ENCODE measurements at regions not wholly inside any gene's neighbourhood (a gene's known extent, or its start where the extent isn't known, plus 50 kb on each side); places are given as distances from the start of the nearest gene placed in this dataset.

DNA sequence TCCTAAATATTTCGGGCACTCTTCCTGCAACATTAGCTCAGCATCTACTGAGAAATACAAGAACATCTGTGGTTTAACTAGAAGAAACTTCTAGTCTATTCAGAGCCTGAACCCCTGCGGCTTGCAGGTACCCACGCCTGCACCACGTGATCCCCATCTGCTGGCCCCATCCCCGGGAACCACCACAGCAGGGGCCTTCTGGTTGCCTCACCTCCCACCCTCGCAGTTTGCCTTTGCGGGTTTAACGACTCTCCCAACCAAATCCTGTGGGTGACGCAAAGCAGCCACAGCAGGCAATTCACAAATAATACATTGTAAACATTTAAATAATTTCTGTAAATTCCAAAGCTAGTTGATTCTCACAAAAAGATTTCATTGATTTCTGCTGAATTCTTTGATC, 90.2 kb upstream of the TMEM18 start:
- Mint-ChIP-seq H3K27me3 (peaks cover 3% of the 10 kb centered on the region), H3K9me3 (peaks cover 3% of the 10 kb centered on the region), H3K4me3 (no peak overlapping the region), H3K36me3 (ENCODE audit: low read depth) (no peaks in the 10 kb centered on the region), H3K27ac (no peak overlapping the region), H3K4me1 (peaks cover 12% of the 10 kb centered on the region)
- ATAC-seq (replicated peaks), result peak; percentile 54

DNA sequence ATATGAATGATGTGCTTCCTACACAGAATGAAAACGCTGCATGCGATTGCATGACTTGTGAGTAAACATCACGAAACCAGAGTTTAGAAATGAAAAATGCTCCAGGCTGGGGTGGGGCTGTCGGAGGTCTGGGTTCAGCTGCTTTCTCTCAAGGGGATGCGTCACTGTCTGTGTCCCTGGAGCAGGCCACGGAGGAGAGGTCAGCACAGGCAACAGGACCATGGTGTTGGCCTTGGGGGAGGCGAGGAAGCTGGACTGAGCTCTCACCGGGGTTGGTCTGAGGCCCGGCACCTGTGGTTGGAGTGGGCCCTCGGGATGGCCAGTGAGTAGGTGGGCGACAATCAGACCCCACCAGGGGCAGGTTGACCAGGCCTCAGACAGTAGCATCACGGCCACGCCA, 89.0 kb upstream of the TMEM18 start:
- H3K36me3 Mint-ChIP-seq (ENCODE audit: low read depth), result no peaks in the 10 kb centered on the region
- no peak overlapping the region for H3K27ac Mint-ChIP-seq
- peaks cover 12% of the 10 kb centered on the region for H3K4me1 Mint-ChIP-seq
- no peak for ATAC-seq (replicated peaks)
- peaks cover 3% of the 10 kb centered on the region for H3K27me3 Mint-ChIP-seq
- H3K4me3 Mint-ChIP-seq, result no peak overlapping the region
- H3K9me3 Mint-ChIP-seq, result peaks cover 3% of the 10 kb centered on the region

DNA sequence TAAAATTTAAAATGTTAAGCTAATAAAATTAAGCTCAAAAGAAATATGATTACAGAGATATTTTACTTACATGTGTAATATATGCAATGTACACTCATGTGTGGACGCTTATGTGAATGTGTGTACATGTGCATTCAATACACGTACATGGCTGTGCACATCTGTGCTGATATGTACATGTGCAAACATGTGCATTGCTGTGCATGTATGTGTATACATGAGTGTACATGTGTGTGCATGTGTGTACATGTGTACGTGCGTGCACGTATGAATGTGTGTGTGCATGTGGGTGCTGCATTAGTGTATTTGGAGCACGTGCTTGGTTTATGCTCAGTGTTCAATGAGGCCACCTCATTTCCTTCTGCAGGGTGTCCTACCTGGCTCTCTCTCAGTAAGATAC, 88.2 kb upstream of the TMEM18 start:
- H3K4me3 Mint-ChIP-seq, result no peak overlapping the region
- H3K36me3 Mint-ChIP-seq (ENCODE audit: low read depth), result no peaks in the 10 kb centered on the region
- no peak overlapping the region for H3K27ac Mint-ChIP-seq
- H3K27me3 Mint-ChIP-seq, result peaks cover 3% of the 10 kb centered on the region
- H3K9me3 Mint-ChIP-seq, result peaks cover 3% of the 10 kb centered on the region
- no peak for ATAC-seq (replicated peaks)
- peaks cover 12% of the 10 kb centered on the region for H3K4me1 Mint-ChIP-seq

DNA sequence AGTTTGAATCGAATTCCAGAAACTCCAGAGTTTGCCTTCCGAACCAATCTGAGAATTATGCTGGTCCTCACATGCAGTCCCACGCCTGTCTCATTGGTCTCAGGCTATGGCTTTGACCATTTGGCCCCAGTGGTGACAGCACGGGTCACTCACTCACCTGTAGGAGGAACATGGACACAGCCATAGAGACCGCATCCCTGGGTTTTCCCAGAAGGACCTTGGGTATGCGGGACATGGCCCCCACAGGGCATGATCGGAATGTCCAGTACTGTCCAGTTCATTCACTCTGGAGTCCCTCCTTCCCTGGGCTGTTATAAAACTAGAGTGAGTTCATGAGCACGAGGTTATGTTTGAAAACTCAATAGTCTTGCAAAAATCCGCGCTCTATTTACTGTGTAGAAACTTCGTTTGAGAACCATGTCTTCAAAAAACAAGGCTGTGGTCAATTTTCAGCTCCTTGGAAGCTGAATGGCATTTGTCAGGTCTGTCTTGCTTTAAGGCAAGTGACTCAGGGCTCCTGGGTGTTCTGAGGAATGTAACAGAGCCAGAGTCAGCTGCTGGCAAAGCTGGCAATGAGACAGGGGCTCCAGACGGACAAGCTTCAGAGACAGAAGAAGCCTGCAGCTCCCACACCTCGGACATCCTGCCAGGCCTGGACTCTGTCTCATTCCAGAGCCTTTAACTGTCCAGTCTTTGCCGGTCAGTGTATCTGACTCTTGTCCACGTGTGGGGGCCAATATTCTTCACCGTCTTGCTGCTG, 86.7 kb upstream of the TMEM18 start:
- Mint-ChIP-seq H3K27me3 (peaks cover 3% of the 10 kb centered on the region), H3K4me1 (peaks cover 5% of the 10 kb centered on the region), H3K4me3 (no peak overlapping the region), H3K27ac (no peak overlapping the region), H3K9me3 (peaks cover under 1% of the 10 kb centered on the region), H3K36me3 (ENCODE audit: low read depth) (no peaks in the 10 kb centered on the region)
- ATAC-seq (replicated peaks), result no peak

DNA sequence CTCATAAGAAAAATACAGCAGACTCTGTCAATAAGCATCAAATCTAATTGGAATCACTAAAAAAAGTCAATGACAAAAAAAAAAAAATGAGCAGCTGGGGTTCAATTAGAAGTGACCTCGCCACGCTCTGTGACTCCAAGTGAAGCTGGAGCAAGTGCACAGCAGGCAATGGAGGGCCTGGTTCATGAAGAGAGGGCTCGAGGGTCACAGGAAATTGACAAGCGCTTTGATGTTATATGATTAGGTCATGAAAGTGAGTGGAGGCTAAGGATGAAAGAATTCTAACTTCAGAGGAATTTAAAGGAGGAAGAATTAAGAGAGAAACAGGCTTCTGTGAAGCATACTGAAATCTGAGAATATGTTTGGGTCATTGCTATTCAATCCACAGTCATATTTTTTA, 85.4 kb upstream of the TMEM18 start:
- peaks cover 5% of the 10 kb centered on the region for H3K4me1 Mint-ChIP-seq
- no peak overlapping the region for H3K4me3 Mint-ChIP-seq
- no peaks in the 10 kb centered on the region for H3K36me3 Mint-ChIP-seq (ENCODE audit: low read depth)
- H3K27ac Mint-ChIP-seq, result no peak overlapping the region
- ATAC-seq (replicated peaks), result no peak
- no peaks in the 10 kb centered on the region for H3K9me3 Mint-ChIP-seq
- peaks cover 3% of the 10 kb centered on the region for H3K27me3 Mint-ChIP-seq

DNA sequence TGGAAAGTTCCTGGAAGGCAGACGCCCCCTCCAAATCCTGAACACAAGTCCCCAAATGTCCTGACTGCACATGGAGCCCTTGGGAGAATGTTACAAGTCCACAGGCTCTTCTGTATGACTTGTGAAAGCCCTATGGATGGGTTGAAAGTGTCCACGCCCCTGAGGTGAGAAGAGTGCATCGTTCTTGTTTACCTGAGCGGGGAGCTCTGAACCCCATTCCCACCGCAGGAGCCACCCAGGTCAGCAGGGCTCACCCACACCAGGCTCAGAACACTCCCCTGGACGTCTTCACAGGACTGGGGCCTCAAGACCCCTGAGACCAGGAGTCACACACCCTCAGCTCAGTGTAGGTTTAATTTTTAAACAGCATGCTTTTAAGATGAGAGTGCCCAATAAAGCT, 84.2 kb upstream of the TMEM18 start:
- H3K4me1 Mint-ChIP-seq, result peaks cover 3% of the 10 kb centered on the region
- ATAC-seq (replicated peaks), result no peak

DNA sequence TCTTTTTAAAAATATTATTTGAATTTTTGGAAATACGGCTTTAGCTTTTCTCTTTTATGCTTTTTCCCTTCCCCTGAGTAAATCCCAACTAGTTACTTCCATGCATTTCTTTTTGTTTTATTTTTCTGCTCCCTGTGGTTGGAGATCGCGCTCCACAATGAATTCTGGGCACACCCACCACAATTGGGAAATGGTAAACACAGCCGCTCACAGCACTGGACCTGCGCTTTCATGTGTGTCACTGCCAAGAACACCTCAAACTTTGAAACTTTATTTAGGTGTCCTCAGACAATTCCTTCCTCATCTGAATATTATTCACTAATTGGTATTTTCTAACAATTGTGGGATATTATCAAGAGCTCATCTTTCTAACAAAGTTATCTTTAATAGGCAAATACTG, 82.8 kb upstream of the TMEM18 start:
- no peak for ATAC-seq (replicated peaks)
- Mint-ChIP-seq H3K9me3 (no peaks in the 10 kb centered on the region), H3K27ac (no peak overlapping the region), H3K4me3 (no peak overlapping the region), H3K27me3 (peaks cover 17% of the 10 kb centered on the region), H3K4me1 (no peaks in the 10 kb centered on the region), H3K36me3 (ENCODE audit: low read depth) (no peaks in the 10 kb centered on the region)

More for the DNA sequence above, 84.2 kb upstream of the TMEM18 start:
- Mint-ChIP-seq H3K27me3 (peaks cover 7% of the 10 kb centered on the region), H3K4me3 (no peak overlapping the region), H3K27ac (no peak overlapping the region), H3K36me3 (ENCODE audit: low read depth) (no peaks in the 10 kb centered on the region), H3K9me3 (no peaks in the 10 kb centered on the region)

DNA sequence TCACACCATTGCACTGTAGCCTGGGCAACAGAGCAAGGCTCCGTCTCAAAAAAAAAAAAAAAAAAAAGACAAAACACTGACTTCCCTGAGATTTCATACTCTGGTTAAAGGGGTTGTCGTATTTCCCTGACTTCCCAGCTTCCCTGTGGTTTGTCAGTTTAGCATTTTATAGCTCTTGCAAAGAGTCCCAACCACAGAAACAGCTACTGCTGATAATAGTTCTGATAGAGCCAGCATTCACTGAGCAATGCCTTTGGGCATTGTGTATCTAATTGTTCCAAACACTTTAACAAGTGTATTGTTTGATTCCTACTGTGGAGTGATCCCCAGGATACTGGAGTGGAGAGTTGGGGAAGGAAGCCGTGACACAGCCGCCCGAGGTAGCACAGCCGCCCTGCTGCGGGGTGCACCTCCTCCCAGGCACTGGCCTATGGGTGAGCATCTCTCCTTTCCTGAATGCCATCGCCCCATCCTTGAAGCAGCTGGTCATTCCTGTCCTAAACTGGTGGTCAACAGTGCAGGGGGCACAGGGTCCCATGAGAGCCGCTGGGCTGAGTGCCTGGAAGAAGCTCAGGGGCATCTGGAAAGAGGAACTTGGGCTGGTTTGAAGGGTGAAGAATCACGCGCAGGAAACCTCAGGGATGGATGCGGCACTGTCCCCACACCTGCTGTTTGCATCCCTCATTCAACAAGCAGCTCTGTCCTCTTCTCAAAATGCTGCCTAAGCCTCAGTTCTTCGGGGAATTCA, 81.0 kb upstream of the TMEM18 start:
- ATAC-seq (replicated peaks), result no peak
- no peaks in the 10 kb centered on the region for H3K9me3 Mint-ChIP-seq
- no peaks in the 10 kb centered on the region for H3K36me3 Mint-ChIP-seq (ENCODE audit: low read depth)
- H3K4me3 Mint-ChIP-seq, result no peak overlapping the region
- peaks cover 23% of the 10 kb centered on the region for H3K27me3 Mint-ChIP-seq
- H3K27ac Mint-ChIP-seq, result no peak overlapping the region
- no peaks in the 10 kb centered on the region for H3K4me1 Mint-ChIP-seq

DNA sequence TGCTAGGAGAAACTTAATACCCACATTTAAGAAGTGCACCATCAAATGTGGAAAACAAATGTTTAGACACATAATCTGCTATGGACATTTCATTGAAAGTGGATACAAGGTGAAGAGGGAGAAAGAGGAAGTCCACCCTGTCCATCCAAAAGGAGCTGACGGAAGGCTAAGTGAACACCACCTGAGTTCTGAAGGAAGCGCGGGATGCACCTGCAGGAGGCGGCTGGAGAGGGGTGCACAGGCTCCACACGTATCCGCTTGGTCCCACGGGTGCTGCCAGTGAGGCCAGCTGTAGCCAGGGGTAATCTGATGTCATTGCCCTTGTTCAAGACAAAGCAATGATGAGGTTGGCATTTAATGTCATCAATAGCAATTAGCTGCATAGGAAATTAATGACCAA, 75.9 kb upstream of the TMEM18 start:
- H3K4me1 Mint-ChIP-seq, result no peaks in the 10 kb centered on the region
- H3K4me3 Mint-ChIP-seq, result no peak overlapping the region
- no peak overlapping the region for H3K27ac Mint-ChIP-seq
- no peak for ATAC-seq (replicated peaks)
- no peaks in the 10 kb centered on the region for H3K36me3 Mint-ChIP-seq (ENCODE audit: low read depth)
- no peaks in the 10 kb centered on the region for H3K9me3 Mint-ChIP-seq
- H3K27me3 Mint-ChIP-seq, result peaks cover 27% of the 10 kb centered on the region

DNA sequence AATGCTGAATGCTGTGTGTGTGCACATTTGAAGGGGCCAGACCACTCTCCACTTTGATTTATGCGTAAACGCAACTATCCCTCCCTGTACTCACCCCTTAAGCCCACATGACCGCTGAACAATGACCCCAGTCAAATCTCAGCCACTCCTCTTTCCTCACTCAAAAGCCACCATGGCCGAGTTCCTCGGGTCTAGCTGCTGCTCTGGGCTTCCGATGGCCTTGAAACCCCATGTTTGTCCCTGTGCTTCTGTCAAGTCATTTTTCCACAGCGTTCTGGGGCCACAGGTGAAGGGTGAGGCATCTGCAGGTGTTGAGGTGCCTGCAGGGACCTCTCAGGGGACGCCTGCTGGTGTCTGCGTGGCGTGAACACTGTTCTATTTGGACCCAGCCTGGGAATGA, 74.3 kb upstream of the TMEM18 start:
- no peak overlapping the region for H3K4me3 Mint-ChIP-seq
- peaks cover 4% of the 10 kb centered on the region for H3K9me3 Mint-ChIP-seq
- ATAC-seq (replicated peaks), result no peak
- peaks cover 23% of the 10 kb centered on the region for H3K27me3 Mint-ChIP-seq
- H3K4me1 Mint-ChIP-seq, result no peaks in the 10 kb centered on the region
- H3K27ac Mint-ChIP-seq, result no peak overlapping the region
- H3K36me3 Mint-ChIP-seq (ENCODE audit: low read depth), result no peaks in the 10 kb centered on the region

DNA sequence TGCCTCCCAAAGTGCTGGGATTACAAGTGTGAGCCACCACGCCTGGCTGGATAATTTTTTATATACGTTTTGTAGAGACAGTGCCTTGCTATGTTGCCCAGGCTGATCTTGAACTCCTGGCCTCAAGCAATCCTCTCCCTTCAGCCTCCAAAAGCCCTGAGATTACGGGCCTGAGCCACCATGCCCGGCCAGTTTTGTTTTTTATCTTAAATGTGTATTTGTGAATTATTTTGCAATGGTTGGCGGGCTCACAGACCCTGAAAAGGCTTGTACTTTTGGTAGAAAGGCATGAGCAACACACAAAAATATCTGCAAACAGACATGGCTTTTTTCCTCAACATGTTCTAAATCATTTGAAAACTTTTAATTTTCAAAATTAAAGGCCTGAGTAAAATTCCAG, 73.4 kb upstream of the TMEM18 start:
- no peak overlapping the region for H3K27ac Mint-ChIP-seq
- H3K36me3 Mint-ChIP-seq (ENCODE audit: low read depth), result no peaks in the 10 kb centered on the region
- ATAC-seq (replicated peaks), result no peak
- H3K4me1 Mint-ChIP-seq, result no peaks in the 10 kb centered on the region
- peaks cover 19% of the 10 kb centered on the region for H3K27me3 Mint-ChIP-seq
- H3K9me3 Mint-ChIP-seq, result peaks cover 4% of the 10 kb centered on the region
- H3K4me3 Mint-ChIP-seq, result no peak overlapping the region

DNA sequence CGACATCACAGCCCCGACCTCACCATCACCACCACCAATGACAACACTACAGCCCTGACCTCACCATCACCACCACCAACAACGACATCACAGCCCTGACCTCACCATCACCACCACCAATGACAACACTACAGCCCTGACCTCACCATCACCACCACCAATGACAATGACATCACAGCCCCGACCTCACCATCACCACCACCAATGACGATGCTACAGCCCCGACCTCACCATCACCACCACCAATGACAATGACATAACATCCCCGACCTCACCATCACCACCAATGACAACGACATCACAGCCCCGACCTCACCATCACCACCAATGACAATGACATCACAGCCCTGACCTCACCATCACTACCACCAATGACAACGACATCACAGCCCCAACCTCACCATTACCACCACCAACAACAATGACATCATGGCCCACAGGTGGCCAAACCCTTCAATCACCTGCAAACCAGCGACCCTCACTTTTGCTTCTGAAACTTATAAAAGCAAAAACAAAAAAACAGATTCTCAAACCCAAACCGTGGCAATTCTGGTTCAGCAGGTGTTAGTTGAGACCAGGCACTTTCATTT, 70.7 kb upstream of the TMEM18 start:
- peaks cover 2% of the 10 kb centered on the region for H3K27me3 Mint-ChIP-seq
- H3K4me1 Mint-ChIP-seq, result no peaks in the 10 kb centered on the region
- no peak overlapping the region for H3K4me3 Mint-ChIP-seq
- ATAC-seq (replicated peaks), result no peak
- peaks cover 4% of the 10 kb centered on the region for H3K9me3 Mint-ChIP-seq
- H3K27ac Mint-ChIP-seq, result no peak overlapping the region
- H3K36me3 Mint-ChIP-seq (ENCODE audit: low read depth), result no peaks in the 10 kb centered on the region

DNA sequence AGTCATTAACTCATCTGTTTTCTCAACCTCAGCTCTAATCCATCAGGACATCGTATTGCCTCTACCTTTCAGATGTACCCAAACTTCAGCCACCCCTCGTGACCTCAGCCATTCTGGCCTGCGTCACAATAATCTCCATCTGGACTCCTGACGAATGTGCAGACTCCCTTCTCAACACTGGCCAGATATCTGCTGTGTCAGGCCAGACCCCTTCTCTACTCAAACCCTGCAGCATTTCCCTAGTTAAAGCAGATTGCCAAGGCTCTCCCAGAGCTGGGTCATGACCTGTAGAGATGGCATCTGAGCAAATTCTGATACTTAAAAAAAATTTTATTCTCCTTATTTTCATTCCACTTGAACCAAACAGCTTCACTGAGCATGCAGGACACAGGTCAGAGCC, 69.5 kb upstream of the TMEM18 start:
- H3K27ac Mint-ChIP-seq, result no peak overlapping the region
- no peak for ATAC-seq (replicated peaks)

DNA sequence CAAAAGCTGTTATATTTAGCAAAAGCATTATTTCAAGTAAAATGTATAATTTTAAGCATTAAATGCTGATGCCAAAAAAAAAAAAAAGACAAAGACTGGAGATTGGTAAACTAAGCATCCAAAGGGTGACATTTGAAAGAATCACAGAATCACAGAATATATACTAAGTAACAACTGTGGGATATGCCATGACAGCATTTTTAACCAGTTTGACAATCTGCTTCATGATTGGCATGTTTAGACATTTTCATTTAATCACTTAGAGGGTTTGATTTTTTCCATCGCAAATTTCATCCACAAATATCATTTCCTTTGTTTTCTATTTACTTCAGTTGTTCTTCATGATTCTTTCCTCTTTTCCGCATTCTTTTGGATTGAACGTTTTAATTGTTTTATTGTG, 66.9 kb upstream of the TMEM18 start:
- peaks cover 5% of the 10 kb centered on the region for H3K4me1 Mint-ChIP-seq
- no peaks in the 10 kb centered on the region for H3K36me3 Mint-ChIP-seq (ENCODE audit: low read depth)
- H3K27me3 Mint-ChIP-seq, result no peaks in the 10 kb centered on the region
- peaks cover 4% of the 10 kb centered on the region for H3K9me3 Mint-ChIP-seq
- H3K27ac Mint-ChIP-seq, result no peak overlapping the region
- no peak overlapping the region for H3K4me3 Mint-ChIP-seq
- ATAC-seq (replicated peaks), result no peak

More for the DNA sequence above, 69.5 kb upstream of the TMEM18 start:
- no peaks in the 10 kb centered on the region for H3K27me3 Mint-ChIP-seq
- no peaks in the 10 kb centered on the region for H3K36me3 Mint-ChIP-seq (ENCODE audit: low read depth)
- H3K4me1 Mint-ChIP-seq, result no peaks in the 10 kb centered on the region
- H3K4me3 Mint-ChIP-seq, result no peak overlapping the region
- H3K9me3 Mint-ChIP-seq, result peaks cover 4% of the 10 kb centered on the region

DNA sequence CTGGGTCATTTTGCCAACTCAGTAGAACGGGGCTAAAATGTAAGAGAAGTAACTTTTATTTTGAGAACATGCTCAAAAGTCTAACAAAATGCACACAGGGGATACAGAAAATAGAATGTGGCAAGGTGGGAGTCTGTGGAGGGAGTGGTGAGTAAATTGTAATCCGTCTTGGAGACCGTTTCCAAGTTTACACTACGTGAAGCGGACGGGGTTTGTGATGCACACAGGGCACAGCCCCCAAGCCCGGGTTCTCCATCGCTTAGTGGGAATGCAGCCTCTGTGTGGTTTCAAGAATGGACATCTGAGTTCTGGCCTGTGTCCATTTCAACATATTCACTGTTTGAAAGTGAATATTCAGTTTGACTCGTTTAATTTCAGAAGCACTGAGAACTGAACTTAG, 65.0 kb upstream of the TMEM18 start:
- Mint-ChIP-seq H3K9me3 (no peaks in the 10 kb centered on the region), H3K4me3 (no peak overlapping the region), H3K27me3 (no peaks in the 10 kb centered on the region), H3K36me3 (ENCODE audit: low read depth) (no peaks in the 10 kb centered on the region), H3K4me1 (peaks cover 5% of the 10 kb centered on the region), H3K27ac (no peak overlapping the region)
- ATAC-seq (replicated peaks), result no peak

Measured in activated T-helper 17 cell treated with anti-CD3 and anti-CD28 coated beads, Interleukin-2, amount 50 U/mL, for 72 hours (primary cell).